WTC11 (cell line): ENCODE measurements at regions not wholly inside any gene's neighbourhood (a gene's known extent, or its start where the extent isn't known, plus 50 kb on each side); places are given as distances from the start of the nearest gene placed in this dataset.

ENCODE experiments used
- CTCF ChIP-seq: fragments of 200-600 bp; IDR thresholded peaks from 2 replicates; pipeline ENCODE4 v1.8.0; 2022; ENCODE audit warnings: antibody characterized with exemption
- TF ChIP-seq, protein P1 (sequence below): sonication (generic); formaldehyde crosslinking; IDR thresholded peaks from 2 replicates; pipeline ENCODE4 v1.8.1; 2023; ENCODE audit warnings: mild to moderate bottlenecking, missing genetic modification reagents, moderate library complexity

GRCh38 chr13:110036060-110036459, 249.7 kb upstream of the IRS2 start:
- TF ChIP-seq CTCF = no peak
- TF ChIP-seq, protein P1, sequence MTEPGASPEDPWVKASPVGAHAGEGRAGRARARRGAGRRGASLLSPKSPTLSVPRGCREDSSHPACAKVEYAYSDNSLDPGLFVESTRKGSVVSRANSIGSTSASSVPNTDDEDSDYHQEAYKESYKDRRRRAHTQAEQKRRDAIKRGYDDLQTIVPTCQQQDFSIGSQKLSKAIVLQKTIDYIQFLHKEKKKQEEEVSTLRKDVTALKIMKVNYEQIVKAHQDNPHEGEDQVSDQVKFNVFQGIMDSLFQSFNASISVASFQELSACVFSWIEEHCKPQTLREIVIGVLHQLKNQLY (CRISPR knock-in tag) = no peak
